HEK293 (cell line): ENCODE measurements at regions not wholly inside any gene's neighbourhood (a gene's known extent, or its start where the extent isn't known, plus 50 kb on each side); places are given as distances from the start of the nearest gene placed in this dataset.

Source experiments
- EGR2 ChIP-seq: fragments of 450-650 bp; formaldehyde crosslinking; IDR thresholded peaks from 2 replicates; pipeline ENCODE4 v1.5.1; 2016; ENCODE audit warnings: low read depth, missing biosample characterization, missing genetic modification characterization
- FEZF1 ChIP-seq: fragments of 450-650 bp; formaldehyde crosslinking; IDR thresholded peaks from 2 replicates; pipeline ENCODE4 v1.5.1; 2016; ENCODE audit warnings: missing biosample characterization, missing genetic modification characterization
- KLF16 ChIP-seq: fragments of 450-650 bp; formaldehyde crosslinking; IDR thresholded peaks from 2 replicates; pipeline ENCODE4 v1.5.1; 2017; ENCODE audit warnings: missing biosample characterization, missing genetic modification characterization
- KLF8 ChIP-seq: fragments of 450-650 bp; formaldehyde crosslinking; IDR thresholded peaks from 2 replicates; pipeline ENCODE4 v1.5.1; 2016; ENCODE audit warnings: missing biosample characterization, missing genetic modification characterization
- PRDM1 ChIP-seq: fragments of 450-650 bp; formaldehyde crosslinking; IDR thresholded peaks from 2 replicates; pipeline ENCODE4; 2016; ENCODE audit warnings: missing biosample characterization, missing genetic modification characterization
- REPIN1 ChIP-seq: fragments of 450-650 bp; formaldehyde crosslinking; IDR thresholded peaks from 2 replicates; pipeline ENCODE4 v1.5.1; 2017; ENCODE audit warnings: missing biosample characterization, missing genetic modification characterization, low read depth
- TCF7L2 ChIP-seq: IDR thresholded peaks from 2 replicates; pipeline ENCODE4 v1.6.1; 2011; ENCODE audit warnings: low read depth, mild to moderate bottlenecking, inconsistent platforms, low read length, moderate library complexity, borderline replicate concordance
- YY2 ChIP-seq: fragments of 450-650 bp; formaldehyde crosslinking; IDR thresholded peaks from 2 replicates; pipeline ENCODE4 v1.5.1; 2016; ENCODE audit warnings: missing biosample characterization, missing genetic modification characterization
- ZBTB20 ChIP-seq: fragments of 450-650 bp; formaldehyde crosslinking; IDR thresholded peaks from 2 replicates; pipeline ENCODE4 v1.5.1; 2016; ENCODE audit warnings: missing biosample characterization, missing genetic modification characterization
- ZBTB48 ChIP-seq: fragments of 450-650 bp; formaldehyde crosslinking; IDR thresholded peaks from 2 replicates; pipeline ENCODE4 v1.5.1; 2016; ENCODE audit warnings: missing biosample characterization, missing genetic modification characterization
- ZNF132 ChIP-seq: fragments of 450-650 bp; formaldehyde crosslinking; IDR thresholded peaks from 2 replicates; pipeline ENCODE4 v1.5.1; 2017; ENCODE audit warnings: missing biosample characterization, missing genetic modification characterization, borderline replicate concordance
- ZNF133 ChIP-seq: fragments of 450-650 bp; formaldehyde crosslinking; IDR thresholded peaks from 2 replicates; pipeline ENCODE4 v1.5.1; 2016; ENCODE audit warnings: missing biosample characterization, missing genetic modification characterization
- ZNF157 ChIP-seq: fragments of 450-650 bp; formaldehyde crosslinking; IDR thresholded peaks from 2 replicates; pipeline ENCODE4 v1.5.1; 2016; ENCODE audit warnings: missing biosample characterization, missing genetic modification characterization
- ZNF174 ChIP-seq: fragments of 450-650 bp; formaldehyde crosslinking; IDR thresholded peaks from 2 replicates; pipeline ENCODE4 v1.5.0; 2017; ENCODE audit warnings: missing biosample characterization, mild to moderate bottlenecking, missing genetic modification characterization
- ZNF202 ChIP-seq: fragments of 450-650 bp; formaldehyde crosslinking; IDR thresholded peaks from 2 replicates; pipeline ENCODE4 v1.5.1; 2016; ENCODE audit warnings: missing biosample characterization, missing genetic modification characterization, borderline replicate concordance
- ZNF341 ChIP-seq: fragments of 450-650 bp; formaldehyde crosslinking; IDR thresholded peaks from 2 replicates; pipeline ENCODE4; 2016; ENCODE audit warnings: low read depth, missing biosample characterization, missing genetic modification characterization
- ZNF391 ChIP-seq: fragments of 450-650 bp; formaldehyde crosslinking; IDR thresholded peaks from 2 replicates; pipeline ENCODE4 v1.5.1; 2016; ENCODE audit warnings: low read depth, missing biosample characterization, missing genetic modification characterization, borderline replicate concordance
- ZNF530 ChIP-seq: fragments of 450-650 bp; formaldehyde crosslinking; IDR thresholded peaks from 2 replicates; pipeline ENCODE4 v1.5.1; 2016; ENCODE audit warnings: low read depth, missing biosample characterization, missing genetic modification characterization
- ZNF654 ChIP-seq: fragments of 450-650 bp; formaldehyde crosslinking; IDR thresholded peaks from 2 replicates; pipeline ENCODE4 v1.5.1; 2016; ENCODE audit warnings: low read depth, missing biosample characterization, missing genetic modification characterization
- ZNF785 ChIP-seq: fragments of 450-650 bp; formaldehyde crosslinking; IDR thresholded peaks from 2 replicates; pipeline ENCODE4 v1.5.1; 2016; ENCODE audit warnings: missing biosample characterization, missing genetic modification characterization
- ZNF830 ChIP-seq: fragments of 450-650 bp; IDR thresholded peaks from 2 replicates; pipeline ENCODE4 v1.5.0; 2018; ENCODE audit warnings: missing biosample characterization, missing genetic modification characterization, low read depth, mild to moderate bottlenecking, moderate library complexity
- ZSCAN23 ChIP-seq: fragments of 450-650 bp; formaldehyde crosslinking; IDR thresholded peaks from 2 replicates; pipeline ENCODE4 v1.5.1; 2016; ENCODE audit warnings: missing biosample characterization, missing genetic modification characterization
- ZSCAN30 ChIP-seq: fragments of 450-650 bp; IDR thresholded peaks from 2 replicates; pipeline ENCODE4 v1.5.1; 2018; ENCODE audit warnings: missing biosample characterization, mild to moderate bottlenecking, missing genetic modification characterization, moderate library complexity
- TF ChIP-seq, protein P1 (sequence below): fragments of 450-650 bp; formaldehyde crosslinking; IDR thresholded peaks from 2 replicates; pipeline ENCODE4 v1.5.1; 2016; ENCODE audit warnings: missing biosample characterization, missing genetic modification characterization, low read depth
- TF ChIP-seq, protein P2 (sequence below): fragments of 450-650 bp; formaldehyde crosslinking; IDR thresholded peaks from 2 replicates; pipeline ENCODE4 v1.5.1; 2016; ENCODE audit warnings: missing biosample characterization, missing genetic modification characterization
- TF ChIP-seq, protein P3 (sequence below): fragments of 450-650 bp; formaldehyde crosslinking; IDR thresholded peaks from 2 replicates; pipeline ENCODE4 v1.5.1; 2016; ENCODE audit warnings: missing biosample characterization, missing genetic modification characterization
- TF ChIP-seq, protein P4 (sequence below): fragments of 450-650 bp; formaldehyde crosslinking; IDR thresholded peaks from 2 replicates; pipeline ENCODE4 v1.5.1; 2017; ENCODE audit warnings: missing biosample characterization, missing genetic modification characterization
- TF ChIP-seq, protein P5 (sequence below): fragments of 450-650 bp; formaldehyde crosslinking; IDR thresholded peaks from 2 replicates; pipeline ENCODE4 v1.5.1; 2016; ENCODE audit warnings: missing biosample characterization, missing genetic modification characterization
- TF ChIP-seq, protein P6 (sequence below): fragments of 450-650 bp; formaldehyde crosslinking; IDR thresholded peaks from 2 replicates; pipeline ENCODE4 v1.5.1; 2016; ENCODE audit warnings: missing biosample characterization, missing genetic modification characterization

DNA sequence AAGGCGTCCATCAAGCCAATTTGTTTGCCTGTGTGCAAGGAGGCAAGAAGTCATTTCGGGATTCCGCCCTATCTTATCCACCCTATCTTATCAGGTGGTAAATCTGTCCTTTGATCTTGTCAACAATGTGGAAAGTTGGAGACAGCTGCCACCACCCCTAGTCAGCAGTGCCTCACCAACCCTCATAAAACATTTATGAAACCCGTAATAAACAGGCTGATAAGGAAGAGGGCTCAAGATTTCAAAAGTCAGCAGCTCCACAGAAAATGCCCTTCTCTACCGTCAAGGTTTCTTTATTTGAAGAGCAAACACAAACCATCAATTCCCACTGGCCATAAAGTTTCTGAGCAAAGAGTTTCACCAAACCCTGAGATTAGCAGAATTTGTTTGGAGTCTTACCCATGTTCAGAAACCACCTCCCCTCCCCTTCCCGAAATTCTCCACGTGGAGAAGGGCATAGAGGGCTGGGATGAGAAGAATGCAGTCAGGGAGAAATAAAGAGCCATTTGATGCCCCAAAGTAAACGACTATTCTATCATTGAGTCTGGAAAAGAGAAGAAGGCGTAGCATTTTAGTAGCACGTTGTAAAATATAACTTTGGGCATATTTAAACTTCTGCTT lies 196.0 kb upstream of the GPR12 start (continued):
- TF ChIP-seq, protein P1, sequence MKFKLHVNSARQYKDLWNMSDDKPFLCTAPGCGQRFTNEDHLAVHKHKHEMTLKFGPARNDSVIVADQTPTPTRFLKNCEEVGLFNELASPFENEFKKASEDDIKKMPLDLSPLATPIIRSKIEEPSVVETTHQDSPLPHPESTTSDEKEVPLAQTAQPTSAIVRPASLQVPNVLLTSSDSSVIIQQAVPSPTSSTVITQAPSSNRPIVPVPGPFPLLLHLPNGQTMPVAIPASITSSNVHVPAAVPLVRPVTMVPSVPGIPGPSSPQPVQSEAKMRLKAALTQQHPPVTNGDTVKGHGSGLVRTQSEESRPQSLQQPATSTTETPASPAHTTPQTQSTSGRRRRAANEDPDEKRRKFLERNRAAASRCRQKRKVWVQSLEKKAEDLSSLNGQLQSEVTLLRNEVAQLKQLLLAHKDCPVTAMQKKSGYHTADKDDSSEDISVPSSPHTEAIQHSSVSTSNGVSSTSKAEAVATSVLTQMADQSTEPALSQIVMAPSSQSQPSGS: 0 out of 2 replicates have a peak, but pooled peaks have one; percentile 6
- TF ChIP-seq, protein P2, sequence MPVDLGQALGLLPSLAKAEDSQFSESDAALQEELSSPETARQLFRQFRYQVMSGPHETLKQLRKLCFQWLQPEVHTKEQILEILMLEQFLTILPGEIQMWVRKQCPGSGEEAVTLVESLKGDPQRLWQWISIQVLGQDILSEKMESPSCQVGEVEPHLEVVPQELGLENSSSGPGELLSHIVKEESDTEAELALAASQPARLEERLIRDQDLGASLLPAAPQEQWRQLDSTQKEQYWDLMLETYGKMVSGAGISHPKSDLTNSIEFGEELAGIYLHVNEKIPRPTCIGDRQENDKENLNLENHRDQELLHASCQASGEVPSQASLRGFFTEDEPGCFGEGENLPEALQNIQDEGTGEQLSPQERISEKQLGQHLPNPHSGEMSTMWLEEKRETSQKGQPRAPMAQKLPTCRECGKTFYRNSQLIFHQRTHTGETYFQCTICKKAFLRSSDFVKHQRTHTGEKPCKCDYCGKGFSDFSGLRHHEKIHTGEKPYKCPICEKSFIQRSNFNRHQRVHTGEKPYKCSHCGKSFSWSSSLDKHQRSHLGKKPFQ (tag by site-specific recombination): peak; percentile 93
- TF ChIP-seq TCF7L2 (peak; percentile 99), REPIN1 (no peak), ZNF132 (tag by site-specific recombination) (no peak), KLF16 (tag by site-specific recombination) (no peak), ZSCAN30 (tag by site-specific recombination) (peak; percentile 56; the same call in 1 of the 2 replicates), ZNF174 (no peak), ZSCAN23 (tag by site-specific recombination) (no peak), ZBTB20 (no peak), ZNF202 (no peak), ZNF830 (tag by site-specific recombination) (no peak), ZNF785 (tag by site-specific recombination) (no peak), PRDM1 (no peak), YY2 (no peak), KLF8 (tag by site-specific recombination) (no peak), FEZF1 (peak; percentile 95), ZNF341 (tag by site-specific recombination) (peak; percentile 52), EGR2 (tag by site-specific recombination) (no peak), ZNF133 (no peak), ZNF654 (tag by site-specific recombination) (no peak), ZBTB48 (tag by site-specific recombination) (no peak), ZNF391 (tag by site-specific recombination) (no peak), ZNF157 (tag by site-specific recombination) (no peak), ZNF530 (tag by site-specific recombination) (no peak)
- TF ChIP-seq, protein P3, sequence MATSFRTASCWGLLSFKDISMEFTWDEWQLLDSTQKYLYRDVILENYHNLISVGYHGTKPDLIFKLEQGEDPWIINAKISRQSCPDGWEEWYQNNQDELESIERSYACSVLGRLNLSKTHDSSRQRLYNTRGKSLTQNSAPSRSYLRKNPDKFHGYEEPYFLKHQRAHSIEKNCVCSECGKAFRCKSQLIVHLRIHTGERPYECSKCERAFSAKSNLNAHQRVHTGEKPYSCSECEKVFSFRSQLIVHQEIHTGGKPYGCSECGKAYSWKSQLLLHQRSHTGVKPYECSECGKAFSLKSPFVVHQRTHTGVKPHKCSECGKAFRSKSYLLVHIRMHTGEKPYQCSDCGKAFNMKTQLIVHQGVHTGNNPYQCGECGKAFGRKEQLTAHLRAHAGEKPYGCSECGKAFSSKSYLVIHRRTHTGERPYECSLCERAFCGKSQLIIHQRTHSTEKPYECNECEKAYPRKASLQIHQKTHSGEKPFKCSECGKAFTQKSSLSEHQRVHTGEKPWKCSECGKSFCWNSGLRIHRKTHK (tag by site-specific recombination): no peak
- TF ChIP-seq, protein P4, sequence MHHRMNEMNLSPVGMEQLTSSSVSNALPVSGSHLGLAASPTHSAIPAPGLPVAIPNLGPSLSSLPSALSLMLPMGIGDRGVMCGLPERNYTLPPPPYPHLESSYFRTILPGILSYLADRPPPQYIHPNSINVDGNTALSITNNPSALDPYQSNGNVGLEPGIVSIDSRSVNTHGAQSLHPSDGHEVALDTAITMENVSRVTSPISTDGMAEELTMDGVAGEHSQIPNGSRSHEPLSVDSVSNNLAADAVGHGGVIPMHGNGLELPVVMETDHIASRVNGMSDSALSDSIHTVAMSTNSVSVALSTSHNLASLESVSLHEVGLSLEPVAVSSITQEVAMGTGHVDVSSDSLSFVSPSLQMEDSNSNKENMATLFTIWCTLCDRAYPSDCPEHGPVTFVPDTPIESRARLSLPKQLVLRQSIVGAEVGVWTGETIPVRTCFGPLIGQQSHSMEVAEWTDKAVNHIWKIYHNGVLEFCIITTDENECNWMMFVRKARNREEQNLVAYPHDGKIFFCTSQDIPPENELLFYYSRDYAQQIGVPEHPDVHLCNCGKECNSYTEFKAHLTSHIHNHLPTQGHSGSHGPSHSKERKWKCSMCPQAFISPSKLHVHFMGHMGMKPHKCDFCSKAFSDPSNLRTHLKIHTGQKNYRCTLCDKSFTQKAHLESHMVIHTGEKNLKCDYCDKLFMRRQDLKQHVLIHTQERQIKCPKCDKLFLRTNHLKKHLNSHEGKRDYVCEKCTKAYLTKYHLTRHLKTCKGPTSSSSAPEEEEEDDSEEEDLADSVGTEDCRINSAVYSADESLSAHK (tag by site-specific recombination): peak; percentile 77
- TF ChIP-seq, protein P5, sequence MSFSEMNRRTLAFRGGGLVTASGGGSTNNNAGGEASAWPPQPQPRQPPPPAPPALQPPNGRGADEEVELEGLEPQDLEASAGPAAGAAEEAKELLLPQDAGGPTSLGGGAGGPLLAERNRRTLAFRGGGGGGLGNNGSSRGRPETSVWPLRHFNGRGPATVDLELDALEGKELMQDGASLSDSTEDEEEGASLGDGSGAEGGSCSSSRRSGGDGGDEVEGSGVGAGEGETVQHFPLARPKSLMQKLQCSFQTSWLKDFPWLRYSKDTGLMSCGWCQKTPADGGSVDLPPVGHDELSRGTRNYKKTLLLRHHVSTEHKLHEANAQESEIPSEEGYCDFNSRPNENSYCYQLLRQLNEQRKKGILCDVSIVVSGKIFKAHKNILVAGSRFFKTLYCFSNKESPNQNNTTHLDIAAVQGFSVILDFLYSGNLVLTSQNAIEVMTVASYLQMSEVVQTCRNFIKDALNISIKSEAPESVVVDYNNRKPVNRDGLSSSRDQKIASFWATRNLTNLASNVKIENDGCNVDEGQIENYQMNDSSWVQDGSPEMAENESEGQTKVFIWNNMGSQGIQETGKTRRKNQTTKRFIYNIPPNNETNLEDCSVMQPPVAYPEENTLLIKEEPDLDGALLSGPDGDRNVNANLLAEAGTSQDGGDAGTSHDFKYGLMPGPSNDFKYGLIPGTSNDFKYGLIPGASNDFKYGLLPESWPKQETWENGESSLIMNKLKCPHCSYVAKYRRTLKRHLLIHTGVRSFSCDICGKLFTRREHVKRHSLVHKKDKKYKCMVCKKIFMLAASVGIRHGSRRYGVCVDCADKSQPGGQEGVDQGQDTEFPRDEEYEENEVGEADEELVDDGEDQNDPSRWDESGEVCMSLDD (tag by site-specific recombination): no peak
- TF ChIP-seq, protein P6, sequence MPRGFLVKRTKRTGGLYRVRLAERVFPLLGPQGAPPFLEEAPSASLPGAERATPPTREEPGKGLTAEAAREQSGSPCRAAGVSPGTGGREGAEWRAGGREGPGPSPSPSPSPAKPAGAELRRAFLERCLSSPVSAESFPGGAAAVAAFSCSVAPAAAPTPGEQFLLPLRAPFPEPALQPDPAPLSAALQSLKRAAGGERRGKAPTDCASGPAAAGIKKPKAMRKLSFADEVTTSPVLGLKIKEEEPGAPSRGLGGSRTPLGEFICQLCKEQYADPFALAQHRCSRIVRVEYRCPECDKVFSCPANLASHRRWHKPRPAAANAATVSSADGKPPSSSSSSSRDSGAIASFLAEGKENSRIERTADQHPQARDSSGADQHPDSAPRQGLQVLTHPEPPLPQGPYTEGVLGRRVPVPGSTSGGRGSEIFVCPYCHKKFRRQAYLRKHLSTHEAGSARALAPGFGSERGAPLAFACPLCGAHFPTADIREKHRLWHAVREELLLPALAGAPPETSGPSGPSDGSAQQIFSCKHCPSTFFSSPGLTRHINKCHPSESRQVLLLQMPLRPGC (tag by site-specific recombination): no peak
